MM.1S (cell line): ENCODE measurements at regions not wholly inside any gene's neighbourhood (a gene's known extent, or its start where the extent isn't known, plus 50 kb on each side); places are given as distances from the start of the nearest gene placed in this dataset.

Source experiments
- DNase-seq: peaks from one replicate; pipeline ENCODE4 v3.0.0-alpha.2; 2015
- H2AFZ ChIP-seq: fragments of 300-600 bp; sonication (generic); 2 replicates; pipeline ENCODE4 v1.6.0; 2016; ENCODE audit warnings: antibody characterized with exemption, low read length
- H3F3A ChIP-seq: fragments of 300-600 bp; sonication (generic); 2 replicates; pipeline ENCODE4 v1.6.1; 2016; ENCODE audit warnings: mild to moderate bottlenecking, antibody characterized with exemption, low read length, moderate library complexity, mixed read lengths; ENCODE audit not compliant: insufficient read depth
- H3K27ac ChIP-seq: fragments of 300-600 bp; sonication (generic); 2 replicates; pipeline ENCODE4 v1.5.1; 2016; ENCODE audit warnings: mild to moderate bottlenecking, low read length
- H3K27me3 ChIP-seq: fragments of 300-600 bp; sonication (generic); replicated peaks from 2 replicates; pipeline ENCODE4 v1.6.0; 2016; ENCODE audit warnings: low read length; ENCODE audit not compliant: insufficient read depth
- H3K36me3 ChIP-seq: fragments of 300-600 bp; sonication (generic); replicated peaks from 2 replicates; pipeline ENCODE4 v1.6.1; 2016; ENCODE audit warnings: mild to moderate bottlenecking, low read length, mixed read lengths; ENCODE audit not compliant: insufficient read depth
- H3K4me1 ChIP-seq: fragments of 300-600 bp; sonication (generic); 2 replicates; pipeline ENCODE4 v1.6.1; 2016; ENCODE audit warnings: low read length, mixed read lengths
- H3K4me2 ChIP-seq: fragments of 300-600 bp; sonication (generic); 2 replicates; pipeline ENCODE4 v1.6.0; 2016; ENCODE audit warnings: low read depth, low read length
- H3K4me3 ChIP-seq: fragments of 300-600 bp; sonication (generic); 2 replicates; pipeline ENCODE4 v1.5.1; 2016; ENCODE audit warnings: low read length, mixed read lengths
- H3K79me2 ChIP-seq: fragments of 300-600 bp; sonication (generic); 2 replicates; pipeline ENCODE4 v1.6.1; 2016; ENCODE audit warnings: mixed run types, low read length, mixed read lengths
- H3K9ac ChIP-seq: fragments of 300-600 bp; sonication (generic); 2 replicates; pipeline ENCODE4 v1.6.1; 2016; ENCODE audit warnings: low read length, mixed read lengths
- H3K9me2 ChIP-seq: fragments of 300-600 bp; sonication (generic); replicated peaks from 2 replicates; pipeline ENCODE4 v1.6.1; 2016; ENCODE audit warnings: mild to moderate bottlenecking, low read length, mixed read lengths; ENCODE audit not compliant: insufficient read depth
- H3K9me3 ChIP-seq: fragments of 300-600 bp; sonication (generic); replicated peaks from 2 replicates; pipeline ENCODE4 v1.6.1; 2016; ENCODE audit warnings: mild to moderate bottlenecking, low read length, mixed read lengths; ENCODE audit not compliant: insufficient read depth
- H4K20me1 ChIP-seq: fragments of 300-600 bp; sonication (generic); 2 replicates; pipeline ENCODE4 v1.6.1; 2016; ENCODE audit warnings: mild to moderate bottlenecking, low read length, moderate library complexity, mixed read lengths; ENCODE audit not compliant: insufficient read depth
- CTCF ChIP-seq: fragments of 300-600 bp; sonication (generic); IDR thresholded peaks from 2 replicates; pipeline ENCODE4 v1.5.1; 2016; ENCODE audit warnings: antibody characterized with exemption, low read length, mixed read lengths
- EZH2 ChIP-seq: fragments of 300-600 bp; sonication (generic); optimal IDR thresholded peaks from 2 replicates; pipeline ENCODE3; 2017; ENCODE audit warnings: low read depth, mild to moderate bottlenecking, antibody characterized with exemption, low read length, mixed read lengths
- EZH2phosphoT487 ChIP-seq: fragments of 300-600 bp; sonication (generic); IDR thresholded peaks from 2 replicates; pipeline ENCODE4 v1.6.1; 2018; ENCODE audit warnings: antibody characterized with exemption, low read length

GRCh38 chr12:4169959-4170358 is 103.6 kb upstream of the CCND2 start:
- H2AFZ ChIP-seq = no peak overlapping the region
- no peak overlapping the region for H3K27ac ChIP-seq
- no peaks in the 10 kb centered on the region for H3F3A ChIP-seq
- no peaks in the 10 kb centered on the region for H3K27me3 ChIP-seq
- H3K9ac ChIP-seq = no peak overlapping the region
- DNase-seq = no peak
- H3K4me2 ChIP-seq = no peak overlapping the region
- no peaks in the 10 kb centered on the region for H3K9me2 ChIP-seq
- no peaks in the 10 kb centered on the region for H3K79me2 ChIP-seq
- H4K20me1 ChIP-seq = no peaks in the 10 kb centered on the region
- H3K36me3 ChIP-seq = no peaks in the 10 kb centered on the region
- H3K4me1 ChIP-seq = no peaks in the 10 kb centered on the region
- no peak overlapping the region for H3K4me3 ChIP-seq
- TF ChIP-seq EZH2 = no peak
- TF ChIP-seq EZH2phosphoT487 = no peak
- TF ChIP-seq CTCF = no peak
- H3K9me3 ChIP-seq = no peaks in the 10 kb centered on the region

GRCh38 chr12:4169531-4169930 is 104.0 kb upstream of the CCND2 start:
- no peak for TF ChIP-seq EZH2
- no peak for TF ChIP-seq CTCF
- TF ChIP-seq EZH2phosphoT487 = no peak
- Histone ChIP-seq H3K9me3 (no peaks in the 10 kb centered on the region), H2AFZ (no peak overlapping the region), H3K27ac (no peak overlapping the region), H3K9ac (no peak overlapping the region), H3K4me2 (no peak overlapping the region), H3K4me1 (no peaks in the 10 kb centered on the region), H3K79me2 (no peaks in the 10 kb centered on the region), H3K9me2 (no peaks in the 10 kb centered on the region), H4K20me1 (no peaks in the 10 kb centered on the region), H3K27me3 (no peaks in the 10 kb centered on the region), H3K36me3 (no peaks in the 10 kb centered on the region), H3F3A (no peaks in the 10 kb centered on the region), H3K4me3 (no peak overlapping the region)
- no peak for DNase-seq

GRCh38 chr12:4168036-4168435 is 105.5 kb upstream of the CCND2 start:
- H3K79me2 ChIP-seq = no peaks in the 10 kb centered on the region
- H4K20me1 ChIP-seq = no peaks in the 10 kb centered on the region
- H3K9ac ChIP-seq = no peak overlapping the region
- TF ChIP-seq EZH2 (no peak), EZH2phosphoT487 (no peak), CTCF (no peak)
- no peaks in the 10 kb centered on the region for H3K36me3 ChIP-seq
- H2AFZ ChIP-seq = no peak overlapping the region
- no peaks in the 10 kb centered on the region for H3K9me2 ChIP-seq
- no peak overlapping the region for H3K4me2 ChIP-seq
- no peak for DNase-seq
- H3K27me3 ChIP-seq = no peaks in the 10 kb centered on the region
- H3K4me3 ChIP-seq = no peak overlapping the region
- no peaks in the 10 kb centered on the region for H3K4me1 ChIP-seq
- no peak overlapping the region for H3K27ac ChIP-seq
- no peaks in the 10 kb centered on the region for H3K9me3 ChIP-seq
- no peaks in the 10 kb centered on the region for H3F3A ChIP-seq
